Endothelial cell of umbilical vein (primary cell): ENCODE measurements at regions not wholly inside any gene's neighbourhood (a gene's known extent, or its start where the extent isn't known, plus 50 kb on each side); places are given as distances from the start of the nearest gene placed in this dataset.

Experiments used
- BruUV-seq: library from RNA; stranded (reverse); fragments of 400-500 nt; replicated peaks from 2 replicates; lab custom pipeline; 2021; lab: Mats Ljungman, UMichigan
- CTCF ChIA-PET: fragments of 300-600, 350-600 bp; sonication (Branson Sonifier 250); formaldehyde crosslinking; loops from one replicate; lab custom pipeline; 2021; ENCODE audit warnings: antibody characterized with exemption, inconsistent platforms; lab: Charles Lee
- POLR2A ChIA-PET: fragments of 300-600, 350-600 bp; sonication (Branson Sonifier 250); formaldehyde crosslinking; loops from one replicate; lab custom pipeline; 2021; ENCODE audit warnings: antibody characterized with exemption, inconsistent platforms; lab: Charles Lee
- DNase-seq: peaks from one replicate; pipeline ENCODE4 v3.0.0-alpha.2; 2011; ENCODE audit warnings: low read depth, low spot score
- FAIRE-seq: peaks from 2 replicates; lab custom pipeline; 2011; peaks lifted over from hg19 to GRCh38; lab: Jason Lieb, UNC
- H2AFZ ChIP-seq: 2 replicates; pipeline ENCODE4 v1.6.0; 2012; ENCODE audit warnings: low read depth, low read length, control low read depth, inconsistent platforms
- H3K27ac ChIP-seq: 2 replicates; pipeline ENCODE4 v1.5.1; 2011; ENCODE audit warnings: low read depth, mild to moderate bottlenecking, control low read depth, low read length, moderate library complexity; ENCODE audit not compliant: insufficient read depth
- H3K27me3 ChIP-seq, 2 experiments: 2 replicates each; pipeline versions ENCODE4 v1.6.0 to v1.6.1; 2011; ENCODE audit warnings: low read length in 2 of 2, mixed read lengths in 1 of 2; ENCODE audit not compliant: control insufficient read depth in 2 of 2, insufficient read depth in 2 of 2
- H3K36me3 ChIP-seq, 2 experiments: 2 replicates in 1 of 2; 3 replicates in 1 of 2; pipeline ENCODE4 v1.5.1; 2011; ENCODE audit warnings: low read length in 2 of 2, mild to moderate bottlenecking in 1 of 2, moderate library complexity in 1 of 2; ENCODE audit not compliant: control insufficient read depth in 2 of 2, insufficient read depth in 2 of 2; ENCODE audit errors: extremely low read depth in 1 of 2
- H3K4me1 ChIP-seq: 3 replicates; pipeline ENCODE4 v1.5.1; 2011; ENCODE audit warnings: mild to moderate bottlenecking, low read length; ENCODE audit not compliant: control insufficient read depth, insufficient read depth; ENCODE audit errors: extremely low read depth
- H3K4me2 ChIP-seq: 2 replicates; pipeline ENCODE4 v1.6.1; 2011; ENCODE audit warnings: low read length, control low read depth, mixed read lengths; ENCODE audit not compliant: insufficient read depth
- H3K4me3 ChIP-seq, 3 experiments: fragments of 200-600 bp in 1 of 3; sonication (generic), shearing (Covaris generic) in 1 of 3; replicated peaks in 1 of 3; 2 replicates each; pipeline ENCODE4 v1.5.1; 2011 to 2016; ENCODE audit warnings: control low read depth in 3 of 3, low read length in 3 of 3, mild to moderate bottlenecking in 2 of 3, inconsistent platforms in 1 of 3, low read depth in 1 of 3, moderate library complexity in 1 of 3; ENCODE audit not compliant: insufficient read depth in 1 of 3
- H3K79me2 ChIP-seq: 2 replicates; pipeline ENCODE4 v1.6.0; 2012; ENCODE audit warnings: low read length, inconsistent platforms; ENCODE audit not compliant: control insufficient read depth, insufficient read depth
- H3K9ac ChIP-seq: replicated peaks from 2 replicates; pipeline ENCODE3; 2011; ENCODE audit warnings: low read length, control low read depth; ENCODE audit not compliant: insufficient read depth; ENCODE audit errors: extremely low read depth
- H3K9me1 ChIP-seq: replicated peaks from 3 replicates; pipeline ENCODE4 v1.6.0; 2011; ENCODE audit warnings: mild to moderate bottlenecking, low read length; ENCODE audit not compliant: control insufficient read depth, insufficient read depth; ENCODE audit errors: extremely low read depth
- H3K9me3 ChIP-seq: replicated peaks from 2 replicates; pipeline ENCODE4 v1.5.1; 2012; ENCODE audit warnings: low read length, inconsistent platforms; ENCODE audit not compliant: control insufficient read depth, insufficient read depth
- H4K20me1 ChIP-seq: replicated peaks from 2 replicates; pipeline ENCODE3; 2011; ENCODE audit warnings: mild to moderate bottlenecking, low read length; ENCODE audit not compliant: control insufficient read depth, insufficient read depth; ENCODE audit errors: extremely low read depth
- CTCF ChIP-seq, 2 donors: IDR thresholded peaks; 1 replicate in 1 of 2; 2 replicates in 1 of 2; pipeline ENCODE4 v1.5.1; 2011; ENCODE audit warnings: low read length in 2 of 2, mild to moderate bottlenecking in 2 of 2, moderate library complexity in 2 of 2, control low read depth in 1 of 2, inconsistent platforms in 1 of 2, low read depth in 1 of 2; ENCODE audit not compliant: insufficient read depth in 1 of 2; ENCODE audit errors: extremely low read depth in 1 of 2
- EZH2 ChIP-seq: IDR thresholded peaks from 2 replicates; pipeline ENCODE4 v1.6.1; 2012; ENCODE audit warnings: borderline replicate concordance, low read depth, mild to moderate bottlenecking, moderate library complexity, low read length, inconsistent platforms; ENCODE audit not compliant: severe bottlenecking
- FOS ChIP-seq: IDR thresholded peaks from 2 replicates; pipeline ENCODE4 v1.6.1; 2011; ENCODE audit warnings: mild to moderate bottlenecking, low read length, moderate library complexity, borderline replicate concordance; ENCODE audit not compliant: insufficient read depth
- GATA2 ChIP-seq: IDR thresholded peaks from 2 replicates; pipeline ENCODE4 v1.7.0; 2011; ENCODE audit warnings: low read depth, mild to moderate bottlenecking, moderate library complexity, mixed read lengths, low read length; ENCODE audit not compliant: insufficient read length, insufficient read depth
- JUN ChIP-seq: IDR thresholded peaks from 2 replicates; pipeline ENCODE4 v1.6.1; 2011; ENCODE audit warnings: borderline replicate concordance, low read depth; ENCODE audit not compliant: insufficient read length, insufficient read depth
- MAX ChIP-seq: IDR thresholded peaks from 2 replicates; pipeline ENCODE4 v1.6.1; 2011; ENCODE audit not compliant: insufficient read depth, insufficient read length
- MYC ChIP-seq: IDR thresholded peaks from one replicate; pipeline ENCODE4 v1.6.1; 2011; ENCODE audit warnings: mild to moderate bottlenecking, low read depth, low read length
- POLR2A ChIP-seq: IDR thresholded peaks from 2 replicates; pipeline ENCODE4 v1.6.1; 2012; ENCODE audit warnings: low read depth, mild to moderate bottlenecking, control low read depth, low read length
- POLR2AphosphoS5 ChIP-seq: IDR thresholded peaks from 2 replicates; pipeline ENCODE4 v1.6.1; 2012; ENCODE audit warnings: low read depth, mild to moderate bottlenecking, control low read depth, low read length, moderate library complexity; ENCODE audit not compliant: insufficient read depth
- dilution Hi-C: fragments of 300-500 bp; cut with MboI; formaldehyde crosslinking; loops from one replicate; pipeline ENCODE4 v1.15.0; 2019; ENCODE audit warnings: low sequenced_read_pairs; ENCODE audit not compliant: extremely low pct_ligation_motif_present
- intact Hi-C: fragments of 100-400 bp; cut with micrococcal nuclease; formaldehyde crosslinking; loops from one replicate; pipeline ENCODE4 v1.10.0; 2022

GRCh38 chr7:67341153-67341768 is 344.6 kb downstream of the TYW1 start:
- Histone ChIP-seq H3K4me2 (no peak overlapping the region), H3K9me1 (no peaks in the 10 kb centered on the region), H3K27me3 (no peaks in the 10 kb centered on the region), H3K9ac (no peak overlapping the region), H3K4me3 (no peak overlapping the region), H3K9me3 (no peaks in the 10 kb centered on the region), H3K36me3 (no peaks in the 10 kb centered on the region), H2AFZ (no peak overlapping the region), H4K20me1 (no peaks in the 10 kb centered on the region), H3K27ac (no peak overlapping the region), H3K4me1 (no peaks in the 10 kb centered on the region), H3K79me2 (no peaks in the 10 kb centered on the region)
- BruUV-seq = no TSS peak
- FAIRE-seq (no peak), DNase-seq (no peak)
- dilution Hi-C loops = no loop called here
- intact Hi-C loops = no loop called here
- CTCF ChIA-PET = no interaction called here
- TF ChIP-seq JUN (no peak), MYC (no peak), FOS (no peak), POLR2A (no peak), CTCF (IDR thresholded peaks at IDR 0.05; ENCODE audit: extremely low read depth in 1 of 2, insufficient read depth in 1 of 2, low read depth in 1 of 2, low read length in 2 of 2) (no peak), EZH2 (no peak), MAX (no peak), GATA2 (no peak), POLR2AphosphoS5 (no peak)
- POLR2A ChIA-PET = no interaction called here
